CD4-positive, alpha-beta memory T cell (primary cell): ENCODE measurements at regions not wholly inside any gene's neighbourhood (a gene's known extent, or its start where the extent isn't known, plus 50 kb on each side); places are given as distances from the start of the nearest gene placed in this dataset.
"Not testable (repeated sequence)": the region's sequence is repeated elsewhere in the genome, so short reads cannot be mapped to it uniquely, and the experiment has no call there.

Experiments
- CTCF ChIA-PET: fragments of 350-600 bp; sonication (Branson Sonifier 250); formaldehyde crosslinking; loops from one replicate; lab custom pipeline; 2021; ENCODE audit warnings: inconsistent platforms; ENCODE audit not compliant: partially characterized antibody; lab: Charles Lee
- POLR2A ChIA-PET: fragments of 350-600 bp; sonication (Branson Sonifier 250); formaldehyde crosslinking; loops from one replicate; lab custom pipeline; 2021; ENCODE audit not compliant: partially characterized antibody; lab: Charles Lee
- DNase-seq, 5 donors: peaks; one replicate each; pipeline versions ENCODE4 v3.0.0 to v3.0.0-alpha.2; 2020 to 2022; ENCODE audit warnings: mixed read lengths in 1 of 5
- H3K27ac ChIP-seq: one replicate; pipeline ENCODE4 v1.7.0; 2013; ENCODE audit warnings: low read depth, low read length
- H3K27me3 ChIP-seq: 2 replicates; pipeline ENCODE4 v1.7.0; 2013; ENCODE audit warnings: mild to moderate bottlenecking, low read length, moderate library complexity; ENCODE audit not compliant: insufficient read depth
- H3K36me3 ChIP-seq: 2 replicates; pipeline ENCODE4 v1.7.0; 2013; ENCODE audit warnings: mild to moderate bottlenecking, low read length, moderate library complexity; ENCODE audit not compliant: insufficient read depth
- H3K4me1 ChIP-seq: 2 replicates; pipeline ENCODE4 v1.7.0; 2013; ENCODE audit warnings: mild to moderate bottlenecking, low read length, moderate library complexity; ENCODE audit not compliant: insufficient read depth
- H3K4me3 ChIP-seq, 2 donors: one replicate each; pipeline ENCODE4 v1.7.0; 2013; ENCODE audit warnings: low read length in 2 of 2, mild to moderate bottlenecking in 1 of 2
- H3K9me3 ChIP-seq, 2 donors: one replicate each; pipeline ENCODE4 v1.7.0; 2013; ENCODE audit warnings: low read length in 2 of 2, control low read depth in 1 of 2; ENCODE audit not compliant: control insufficient read depth in 1 of 2
- H3K27ac Mint-ChIP-seq, 7 donors: one replicate each; pipeline ENCODE4 v1.8.0; 2020 to 2021; ENCODE audit warnings: mixed read lengths in 7 of 7, mild to moderate bottlenecking in 6 of 7, inconsistent platforms in 3 of 7, moderate library complexity in 3 of 7
- H3K27me3 Mint-ChIP-seq, 2 donors: one replicate each; pipeline ENCODE4 v1.8.0; 2020 to 2021; ENCODE audit warnings: mixed read lengths in 2 of 2
- H3K36me3 Mint-ChIP-seq, 2 donors: one replicate each; pipeline ENCODE4 v1.8.0; 2020 to 2021; ENCODE audit warnings: mixed read lengths in 2 of 2, inconsistent platforms in 1 of 2, mild to moderate bottlenecking in 1 of 2
- H3K4me1 Mint-ChIP-seq, 4 donors: one replicate each; pipeline ENCODE4 v1.8.0; 2020 to 2021; ENCODE audit warnings: mixed read lengths in 4 of 4, mild to moderate bottlenecking in 1 of 4
- H3K4me3 Mint-ChIP-seq, 8 donors: one replicate each; pipeline ENCODE4 v1.8.0; 2020 to 2021; ENCODE audit warnings: mixed read lengths in 8 of 8, mild to moderate bottlenecking in 7 of 8, moderate library complexity in 6 of 8, inconsistent platforms in 3 of 8
- H3K9me3 Mint-ChIP-seq, 8 donors: one replicate each; pipeline ENCODE4 v1.8.0; 2020 to 2021; ENCODE audit warnings: mixed read lengths in 8 of 8, mild to moderate bottlenecking in 5 of 8, inconsistent platforms in 3 of 8, moderate library complexity in 1 of 8
- intact Hi-C: fragments of 100-400 bp; cut with micrococcal nuclease; formaldehyde crosslinking; loops from one replicate; pipeline ENCODE4 v1.15.1; 2023

GRCh38 chr16:21368973-21369942, 91.2 kb upstream of the CRYM start:
- H3K4me3 Mint-ChIP-seq, intact Hi-C loops, H3K27me3 Mint-ChIP-seq, H3K27ac ChIP-seq, CTCF ChIA-PET, H3K4me1 Mint-ChIP-seq, H3K27ac Mint-ChIP-seq, H3K4me3 ChIP-seq, H3K9me3 ChIP-seq, H3K4me1 ChIP-seq, H3K9me3 Mint-ChIP-seq, POLR2A ChIA-PET, DNase-seq, H3K36me3 Mint-ChIP-seq, H3K27me3 ChIP-seq, H3K36me3 ChIP-seq: not testable (repeated sequence)

GRCh38 chr16:21367733-21368421, 89.8 kb upstream of the CRYM start:
- H3K27me3 ChIP-seq, H3K27ac Mint-ChIP-seq, H3K27ac ChIP-seq, H3K36me3 Mint-ChIP-seq, DNase-seq, H3K4me1 ChIP-seq, H3K9me3 Mint-ChIP-seq, POLR2A ChIA-PET, H3K36me3 ChIP-seq, H3K9me3 ChIP-seq, intact Hi-C loops, H3K27me3 Mint-ChIP-seq, H3K4me3 Mint-ChIP-seq, CTCF ChIA-PET, H3K4me1 Mint-ChIP-seq, H3K4me3 ChIP-seq: not testable (repeated sequence)

- H3K27me3 Mint-ChIP-seq, H3K4me1 ChIP-seq, H3K4me3 ChIP-seq, H3K4me1 Mint-ChIP-seq, H3K27me3 ChIP-seq, CTCF ChIA-PET, H3K27ac ChIP-seq, H3K27ac Mint-ChIP-seq, H3K9me3 ChIP-seq, intact Hi-C loops, H3K36me3 ChIP-seq, H3K9me3 Mint-ChIP-seq, H3K36me3 Mint-ChIP-seq, DNase-seq, POLR2A ChIA-PET, H3K4me3 Mint-ChIP-seq: not testable (repeated sequence)
Measured at GRCh38 chr16:21366998-21367397, 88.9 kb upstream of the CRYM start.

- H3K36me3 Mint-ChIP-seq, H3K36me3 ChIP-seq, H3K27ac Mint-ChIP-seq, H3K27ac ChIP-seq, H3K4me1 ChIP-seq, POLR2A ChIA-PET, CTCF ChIA-PET, DNase-seq, H3K4me3 ChIP-seq, H3K9me3 Mint-ChIP-seq, H3K4me1 Mint-ChIP-seq, H3K27me3 Mint-ChIP-seq, H3K27me3 ChIP-seq, intact Hi-C loops, H3K4me3 Mint-ChIP-seq, H3K9me3 ChIP-seq: not testable (repeated sequence)
Measured at GRCh38 chr16:21365541-21365940, 87.5 kb upstream of the CRYM start.

GRCh38 chr16:21363550-21364223, 85.6 kb upstream of the CRYM start:
- H3K27ac ChIP-seq, H3K27me3 ChIP-seq, H3K4me1 ChIP-seq, DNase-seq, CTCF ChIA-PET, POLR2A ChIA-PET, H3K27me3 Mint-ChIP-seq, H3K27ac Mint-ChIP-seq, H3K4me3 Mint-ChIP-seq, H3K9me3 Mint-ChIP-seq, H3K4me1 Mint-ChIP-seq, H3K36me3 ChIP-seq, intact Hi-C loops, H3K4me3 ChIP-seq, H3K9me3 ChIP-seq, H3K36me3 Mint-ChIP-seq: not testable (repeated sequence)

- DNase-seq, H3K27me3 ChIP-seq, H3K27ac ChIP-seq, H3K9me3 Mint-ChIP-seq, intact Hi-C loops, H3K27me3 Mint-ChIP-seq, POLR2A ChIA-PET, H3K4me1 Mint-ChIP-seq, H3K9me3 ChIP-seq, H3K4me1 ChIP-seq, H3K36me3 ChIP-seq, H3K36me3 Mint-ChIP-seq, H3K4me3 ChIP-seq, H3K4me3 Mint-ChIP-seq, H3K27ac Mint-ChIP-seq, CTCF ChIA-PET: not testable (repeated sequence)
Measured at GRCh38 chr16:21361612-21362227, 83.6 kb upstream of the CRYM start.

GRCh38 chr16:21361045-21361444, 83.0 kb upstream of the CRYM start:
- H3K9me3 ChIP-seq, H3K4me1 ChIP-seq, POLR2A ChIA-PET, H3K27ac ChIP-seq, intact Hi-C loops, H3K27me3 Mint-ChIP-seq, DNase-seq, H3K9me3 Mint-ChIP-seq, H3K36me3 Mint-ChIP-seq, H3K27ac Mint-ChIP-seq, H3K36me3 ChIP-seq, CTCF ChIA-PET, H3K4me3 Mint-ChIP-seq, H3K4me1 Mint-ChIP-seq, H3K27me3 ChIP-seq, H3K4me3 ChIP-seq: not testable (repeated sequence)
